HFF-Myc (cell line): ENCODE measurements at regions not wholly inside any gene's neighbourhood (a gene's known extent, or its start where the extent isn't known, plus 50 kb on each side); places are given as distances from the start of the nearest gene placed in this dataset.

ENCODE experiments used
- DNase-seq: peaks from one replicate; pipeline ENCODE4 v3.0.0-alpha.2; 2011; ENCODE audit warnings: low read depth; ENCODE audit errors: extremely low read depth
- H3K4me3 ChIP-seq: replicated peaks from 2 replicates; pipeline ENCODE4 v1.5.1; 2011; ENCODE audit warnings: low read depth, mild to moderate bottlenecking, control low read depth, low read length
- CTCF ChIP-seq: IDR thresholded peaks from 2 replicates; pipeline ENCODE4 v1.5.1; 2012; ENCODE audit warnings: mild to moderate bottlenecking, low read depth, low read length, control low read depth; ENCODE audit errors: missing control alignments

DNA sequence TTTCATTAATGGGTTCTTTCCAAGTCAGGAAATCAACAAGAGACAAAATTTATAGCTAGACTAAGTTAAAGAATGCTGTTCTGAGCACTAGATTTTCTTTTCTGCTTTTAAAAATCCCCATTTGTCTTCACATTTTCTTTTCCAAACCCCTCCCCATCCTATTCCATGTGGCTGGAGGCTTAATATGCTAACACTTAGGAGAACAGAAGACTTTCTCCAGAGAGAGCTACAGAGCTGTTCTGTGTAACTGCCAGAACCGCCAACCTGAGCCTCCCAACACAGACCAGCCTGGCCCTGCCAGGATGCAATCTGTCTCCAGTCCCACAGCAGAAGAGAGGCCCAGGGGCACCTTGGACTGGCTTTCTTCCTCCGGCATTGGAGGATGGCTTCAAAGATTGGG lies 264.1 kb downstream of the NDFIP2 start:
- DNase-seq: no peak
- H3K4me3 ChIP-seq: no peak overlapping the region
- TF ChIP-seq CTCF: no peak

DNA sequence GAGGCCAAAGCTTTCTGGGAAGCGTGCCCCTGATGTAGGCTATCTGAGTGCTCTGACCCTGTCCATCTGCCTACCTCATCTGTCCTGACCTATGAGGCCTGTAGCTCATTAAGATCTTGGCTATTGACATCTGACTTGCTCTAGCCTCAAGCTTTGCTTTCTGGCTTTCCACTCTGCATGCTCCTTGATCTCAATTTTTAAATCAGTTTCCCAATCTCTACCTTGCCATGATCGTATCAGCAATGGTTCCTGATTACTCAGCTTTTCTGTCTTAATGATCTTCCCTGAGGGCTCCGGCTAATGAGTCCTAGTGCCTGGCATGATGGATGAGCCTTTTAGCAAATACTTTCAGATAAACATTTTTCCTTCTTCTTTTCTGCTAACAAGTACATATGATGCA lies 262.0 kb downstream of the NDFIP2 start:
- DNase-seq: no peak
- no peak overlapping the region for H3K4me3 ChIP-seq
- TF ChIP-seq CTCF: no peak

GRCh38 chr13:79740991-79741390 lies 260.0 kb downstream of the NDFIP2 start:
- no peak for TF ChIP-seq CTCF
- H3K4me3 ChIP-seq: no peak overlapping the region
- DNase-seq: no peak

DNA sequence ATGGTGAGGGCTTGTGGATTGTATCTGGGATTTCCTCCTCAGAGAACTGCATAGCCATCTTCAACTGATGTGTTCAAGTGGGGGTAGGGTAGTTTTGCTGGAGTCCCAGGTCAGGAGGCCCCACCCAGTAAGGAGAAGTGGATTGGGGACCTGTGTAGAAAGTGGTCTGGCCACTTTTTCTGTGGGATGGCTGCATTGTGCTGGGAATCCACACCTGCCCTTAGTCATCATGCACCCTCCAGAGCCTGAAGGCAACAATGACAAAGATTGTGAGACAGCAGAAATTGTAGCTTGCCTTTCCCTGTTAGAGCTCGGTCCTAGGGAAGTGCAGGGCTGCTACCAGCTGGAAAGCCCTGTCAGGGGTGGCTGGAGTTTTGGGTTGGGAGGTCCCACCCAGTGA lies 255.4 kb downstream of the NDFIP2 start:
- DNase-seq: no peak
- no peak overlapping the region for H3K4me3 ChIP-seq
- TF ChIP-seq CTCF: no peak

DNA sequence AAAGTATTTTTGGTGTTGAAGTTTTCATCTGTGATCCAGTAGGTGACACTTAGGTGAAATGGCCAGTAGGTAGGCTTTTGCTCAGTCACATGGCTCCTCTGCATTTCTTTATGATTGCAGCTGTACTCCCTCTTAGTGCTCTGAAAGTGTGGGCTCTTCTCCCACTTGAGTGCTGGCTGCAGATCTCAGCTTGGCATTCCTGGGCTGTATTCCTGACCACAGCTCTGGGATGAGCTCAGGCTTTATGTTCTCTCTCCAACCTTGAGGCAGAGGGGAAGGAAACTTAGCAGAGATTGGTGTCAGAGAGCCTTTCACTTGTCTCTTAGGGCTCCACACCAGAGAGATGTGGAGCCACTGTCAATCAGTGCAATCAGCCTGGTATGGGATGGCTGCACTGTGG lies 254.3 kb downstream of the NDFIP2 start:
- H3K4me3 ChIP-seq: no peak overlapping the region
- DNase-seq: no peak
- TF ChIP-seq CTCF: no peak

GRCh38 chr13:79727086-79727485 lies 246.1 kb downstream of the NDFIP2 start:
- no peak for TF ChIP-seq CTCF
- no peak overlapping the region for H3K4me3 ChIP-seq
- DNase-seq: no peak

DNA sequence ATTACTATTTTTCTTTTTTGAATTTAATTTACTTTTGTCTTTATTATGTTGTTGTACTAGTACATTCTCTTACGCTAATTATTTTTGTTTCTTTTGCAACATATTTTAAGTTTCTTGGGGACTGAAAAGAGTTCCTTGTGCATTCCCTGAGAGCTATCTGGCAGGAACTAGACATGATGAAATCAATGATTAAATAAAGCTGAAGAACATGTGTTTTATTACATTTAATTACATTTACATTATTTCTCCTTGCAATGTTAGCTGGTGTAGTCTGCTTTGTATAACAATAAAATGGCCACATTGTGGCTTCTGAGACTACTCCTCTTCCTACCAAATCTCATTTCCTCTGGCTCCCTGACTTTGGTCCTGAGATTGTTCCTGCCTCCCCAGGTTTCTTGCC lies 244.9 kb downstream of the NDFIP2 start:
- DNase-seq: no peak
- no peak for TF ChIP-seq CTCF
- H3K4me3 ChIP-seq: no peak overlapping the region
